GM18861 (cell line): ENCODE measurements at regions not wholly inside any gene's neighbourhood (a gene's known extent, or its start where the extent isn't known, plus 50 kb on each side); places are given as distances from the start of the nearest gene placed in this dataset.

Experiments used
- ATAC-seq: cut with Tn5 transposase; IDR thresholded peaks from one replicate; pipeline ENCODE4 v1.9.1; 2021; ENCODE audit not compliant: unreplicated experiment

- ATAC-seq = no peak
These were observed 142.9 kb downstream of the BACH1 start for GRCh38 chr21:29441651-29442050.

GRCh38 chr21:29443411-29444010 is 144.8 kb downstream of the BACH1 start:
- ATAC-seq = no peak

GRCh38 chr21:29448766-29449165 is 150.0 kb downstream of the BACH1 start:
- ATAC-seq = no peak

DNA sequence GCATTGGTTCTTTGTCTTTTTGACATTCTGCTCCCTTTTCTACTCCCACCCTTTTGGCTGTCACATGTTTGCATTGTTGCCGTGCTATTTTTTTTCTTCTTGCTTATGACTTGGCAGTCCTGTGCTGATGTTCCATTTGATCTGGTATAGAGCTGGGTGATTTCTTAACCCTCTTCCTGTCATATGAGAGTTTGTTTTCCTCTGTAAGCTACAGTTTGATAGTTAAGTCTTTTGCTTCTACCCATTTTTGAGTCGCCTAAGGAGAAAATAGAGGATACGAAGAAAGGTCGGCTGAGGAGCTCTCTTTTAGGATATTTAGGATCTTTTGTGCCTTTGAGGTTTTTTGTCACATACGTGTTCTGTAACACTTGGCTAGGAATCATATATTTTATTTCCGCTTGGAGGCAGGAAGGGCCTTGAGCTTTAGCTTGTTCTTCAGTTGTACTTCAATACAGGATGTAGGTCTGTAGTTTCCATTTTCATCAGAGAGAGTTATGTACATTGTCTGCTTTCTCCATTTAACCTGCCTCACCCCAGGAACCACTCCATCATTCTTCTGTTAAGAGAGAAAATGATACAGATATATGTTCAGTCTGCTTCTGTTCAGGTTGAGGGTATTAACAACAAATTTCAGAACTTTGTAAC is 150.7 kb downstream of the BACH1 start:
- no peak for ATAC-seq

- no peak for ATAC-seq
These were observed 151.3 kb downstream of the BACH1 start for GRCh38 chr21:29450058-29450457.

DNA sequence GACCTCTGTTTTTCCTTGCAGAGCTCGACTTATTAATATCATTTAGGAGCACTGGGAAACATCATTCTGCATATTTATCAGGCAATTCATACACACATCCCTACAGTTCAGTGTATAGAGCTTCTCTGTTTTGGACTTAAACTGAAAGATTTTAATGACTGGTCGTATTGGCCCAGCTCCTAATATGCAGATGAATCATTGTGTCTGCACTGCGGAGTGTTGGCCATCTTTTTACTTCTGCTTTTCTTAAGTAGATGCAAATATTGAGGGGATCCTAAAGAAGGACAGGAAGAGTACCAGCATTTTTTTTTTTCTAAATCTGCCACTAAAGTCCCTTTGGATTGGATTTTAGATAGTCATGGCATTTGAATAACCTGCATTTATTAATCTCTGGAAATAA is 154.8 kb downstream of the BACH1 start:
- ATAC-seq = peak; percentile 91

GRCh38 chr21:29454179-29454578 is 155.5 kb downstream of the BACH1 start:
- ATAC-seq = no peak

DNA sequence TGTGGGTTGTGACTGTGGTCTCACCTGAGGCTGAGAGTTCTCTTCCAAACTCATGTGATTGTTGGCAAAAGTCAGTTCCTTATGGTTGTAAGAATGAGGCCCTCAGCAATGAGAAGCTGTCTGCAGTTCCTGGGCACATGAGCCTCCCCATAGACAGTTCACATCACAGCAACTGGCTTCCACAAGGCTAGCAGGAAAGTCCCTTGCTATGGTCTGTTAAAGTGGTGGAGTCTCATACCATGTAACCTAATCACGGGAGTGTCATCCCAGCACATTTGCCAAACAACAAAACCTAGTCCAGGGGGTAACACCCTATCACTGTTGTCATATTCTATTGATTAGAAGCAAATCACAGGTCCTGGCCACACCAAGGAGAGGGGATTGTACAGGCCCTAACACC is 163.8 kb downstream of the BACH1 start:
- no peak for ATAC-seq

GRCh38 chr21:29465546-29465945 is 166.8 kb downstream of the BACH1 start:
- no peak for ATAC-seq

- no peak for ATAC-seq
These were observed 167.8 kb downstream of the BACH1 start for GRCh38 chr21:29466532-29466931.

- ATAC-seq = no peak
These were observed 171.7 kb downstream of the BACH1 start for GRCh38 chr21:29470397-29470796.

DNA sequence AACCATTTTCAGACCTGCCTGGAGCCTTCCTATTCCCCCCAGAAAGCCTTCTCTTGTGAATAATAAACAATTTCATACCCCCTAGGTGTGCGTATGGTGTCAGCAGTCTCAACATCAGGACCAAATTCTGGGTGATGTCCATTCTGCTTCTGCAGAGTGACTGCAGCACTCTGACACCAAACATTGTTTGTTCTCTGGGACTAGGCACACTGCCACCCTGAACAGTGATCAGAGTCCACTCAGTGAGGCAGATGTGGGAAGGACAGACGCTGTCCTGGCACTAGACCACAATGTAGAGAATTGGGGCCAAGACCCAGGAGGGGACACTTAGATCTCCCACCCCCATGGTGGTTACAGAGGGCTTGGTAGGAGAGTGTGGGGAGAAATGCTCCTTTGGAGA is 175.1 kb downstream of the BACH1 start:
- ATAC-seq = no peak

- no peak for ATAC-seq
These were observed 176.6 kb downstream of the BACH1 start for GRCh38 chr21:29475329-29475728.

DNA sequence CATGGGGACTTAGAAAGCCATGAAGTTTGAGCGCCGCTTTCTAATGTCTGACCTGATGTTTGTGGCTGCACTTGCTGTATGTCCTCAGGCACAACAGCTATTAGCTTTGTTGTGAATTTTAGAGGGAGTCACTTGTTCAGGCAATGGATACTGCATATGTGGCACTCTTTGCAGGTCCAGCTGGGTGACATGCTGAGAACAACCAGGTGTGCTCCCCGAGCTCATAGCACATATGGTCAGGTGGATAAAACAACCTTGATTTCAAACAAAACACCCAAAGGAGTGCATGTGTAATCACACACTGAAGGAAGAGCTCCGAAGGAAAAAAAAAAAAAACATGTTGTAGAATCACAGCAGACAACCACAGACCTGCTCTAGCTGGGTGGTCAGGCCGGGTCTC is 178.6 kb downstream of the BACH1 start:
- no peak for ATAC-seq

GRCh38 chr21:29477941-29478340 is 179.2 kb downstream of the BACH1 start:
- no peak for ATAC-seq

DNA sequence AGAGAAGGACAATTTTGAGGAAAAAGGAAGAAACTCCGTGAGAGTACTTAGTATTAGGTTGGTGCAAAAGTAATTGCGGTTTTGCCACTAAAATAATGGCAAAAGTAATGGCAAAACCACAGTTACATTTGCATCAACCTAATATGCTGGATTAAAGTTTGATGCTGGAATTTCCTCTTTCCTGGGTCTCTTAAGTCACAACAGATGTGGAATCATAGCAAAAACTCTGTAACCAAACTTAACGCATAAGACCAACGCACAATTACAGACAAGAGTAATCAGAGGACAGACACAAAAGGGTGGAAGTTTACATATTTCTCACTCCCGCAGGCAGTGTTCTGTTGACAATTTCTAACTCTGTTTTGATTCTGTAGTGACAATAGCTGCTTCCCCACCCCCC is 182.4 kb downstream of the BACH1 start:
- ATAC-seq = no peak

GRCh38 chr21:29481641-29482040 is 182.9 kb downstream of the BACH1 start:
- ATAC-seq = no peak

GRCh38 chr21:29486306-29486807 is 187.6 kb downstream of the BACH1 start:
- ATAC-seq = no peak
